ENCODE measurements at regions not wholly inside any gene's neighbourhood (a gene's known extent, or its start where the extent isn't known, plus 50 kb on each side); places are given as distances from the start of the nearest gene placed in this dataset.

GRCh38 chr22:48700180-48700565 lies 1127.5 kb downstream of the BRD1 start:
- no peak for DNase-seq

- DNase-seq, result no peak
Measured at GRCh38 chr22:48699511-48699910, 1128.2 kb downstream of the BRD1 start.

GRCh38 chr22:48698618-48699017 lies 1129.1 kb downstream of the BRD1 start:
- DNase-seq, result no peak

- no peak for DNase-seq
Measured at GRCh38 chr22:48697694-48698276, 1129.9 kb downstream of the BRD1 start.

GRCh38 chr22:48697223-48697622 lies 1130.5 kb downstream of the BRD1 start:
- no peak for DNase-seq

- DNase-seq, result no peak
Measured at GRCh38 chr22:48696371-48696770, 1131.3 kb downstream of the BRD1 start.

- DNase-seq, result no peak
Measured at GRCh38 chr22:48695731-48696305, 1131.9 kb downstream of the BRD1 start.

- DNase-seq, result no peak
Measured at GRCh38 chr22:48695251-48695650, 1132.4 kb downstream of the BRD1 start.

- DNase-seq, result no peak
Measured at GRCh38 chr22:48694296-48694883, 1133.3 kb downstream of the BRD1 start.

GRCh38 chr22:48693377-48694135 lies 1134.1 kb downstream of the BRD1 start:
- DNase-seq, result no peak

GRCh38 chr22:48692734-48693376 lies 1134.8 kb downstream of the BRD1 start:
- DNase-seq, result no peak

- no peak for DNase-seq
Measured at GRCh38 chr22:48691431-48691851, 1136.2 kb downstream of the BRD1 start.

- DNase-seq, result no peak
Measured at GRCh38 chr22:48690583-48691317, 1136.9 kb downstream of the BRD1 start.

- DNase-seq, result no peak
Measured at GRCh38 chr22:48689206-48689605, 1138.5 kb downstream of the BRD1 start.

- DNase-seq, result no peak
Measured at GRCh38 chr22:48688366-48688765, 1139.3 kb downstream of the BRD1 start.

GRCh38 chr22:48687606-48688005 lies 1140.1 kb downstream of the BRD1 start:
- DNase-seq, result no peak

GRCh38 chr22:48686694-48687302 lies 1140.9 kb downstream of the BRD1 start:
- DNase-seq, result no peak

GRCh38 chr22:48685767-48686166 lies 1141.9 kb downstream of the BRD1 start:
- DNase-seq, result no peak

- DNase-seq, result no peak
Measured at GRCh38 chr22:48683640-48684039, 1144.0 kb downstream of the BRD1 start.

- no peak for DNase-seq
Measured at GRCh38 chr22:48682504-48682903, 1145.2 kb downstream of the BRD1 start.

- no peak for DNase-seq
Measured at GRCh38 chr22:48680601-48681000, 1147.1 kb downstream of the BRD1 start.
